ENCODE measurements at regions not wholly inside any gene's neighbourhood (a gene's known extent, or its start where the extent isn't known, plus 50 kb on each side); places are given as distances from the start of the nearest gene placed in this dataset.

- no peaks in the 10 kb centered on the region for H3K9me3 ChIP-seq (ENCODE audit: control insufficient read depth, low read depth, low read length)
- H3K27me3 ChIP-seq (ENCODE audit: control insufficient read depth, extremely low read depth, insufficient read depth, low read length) = no peaks in the 10 kb centered on the region
- no peak overlapping the region for H2AFZ ChIP-seq (ENCODE audit: control insufficient read depth, low read length)
- no peaks in the 10 kb centered on the region for H4K20me1 ChIP-seq (ENCODE audit: control insufficient read depth, extremely low read depth, insufficient read depth, low read length)
- H3K9me1 ChIP-seq (ENCODE audit: control insufficient read depth, extremely low read depth, insufficient read depth, low read length) = no peaks in the 10 kb centered on the region
- dilution Hi-C loops (cut with MboI; ENCODE audit: extremely low pct_ligation_motif_present, low sequenced_read_pairs) = no loop called here
- no peaks in the 10 kb centered on the region for H3K79me2 ChIP-seq (ENCODE audit: control insufficient read depth, insufficient read depth, low read length)
- TF ChIP-seq, protein P1, sequence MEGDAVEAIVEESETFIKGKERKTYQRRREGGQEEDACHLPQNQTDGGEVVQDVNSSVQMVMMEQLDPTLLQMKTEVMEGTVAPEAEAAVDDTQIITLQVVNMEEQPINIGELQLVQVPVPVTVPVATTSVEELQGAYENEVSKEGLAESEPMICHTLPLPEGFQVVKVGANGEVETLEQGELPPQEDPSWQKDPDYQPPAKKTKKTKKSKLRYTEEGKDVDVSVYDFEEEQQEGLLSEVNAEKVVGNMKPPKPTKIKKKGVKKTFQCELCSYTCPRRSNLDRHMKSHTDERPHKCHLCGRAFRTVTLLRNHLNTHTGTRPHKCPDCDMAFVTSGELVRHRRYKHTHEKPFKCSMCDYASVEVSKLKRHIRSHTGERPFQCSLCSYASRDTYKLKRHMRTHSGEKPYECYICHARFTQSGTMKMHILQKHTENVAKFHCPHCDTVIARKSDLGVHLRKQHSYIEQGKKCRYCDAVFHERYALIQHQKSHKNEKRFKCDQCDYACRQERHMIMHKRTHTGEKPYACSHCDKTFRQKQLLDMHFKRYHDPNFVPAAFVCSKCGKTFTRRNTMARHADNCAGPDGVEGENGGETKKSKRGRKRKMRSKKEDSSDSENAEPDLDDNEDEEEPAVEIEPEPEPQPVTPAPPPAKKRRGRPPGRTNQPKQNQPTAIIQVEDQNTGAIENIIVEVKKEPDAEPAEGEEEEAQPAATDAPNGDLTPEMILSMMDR (optimal IDR thresholded peaks at IDR 0.05 in 1 of 3, IDR thresholded peaks at IDR 0.05 in 1 of 3, conservative IDR thresholded peaks at IDR 0.05 in 1 of 3; ENCODE audit: extremely low read depth in 1 of 3, insufficient read depth in 2 of 3, low read length in 3 of 3) = no peak
- TF ChIP-seq EZH2 (IDR thresholded peaks at IDR 0.05; ENCODE audit: low read length) = no peak
- FAIRE-seq (no peak), DNase-seq (ENCODE audit: low read depth, low spot score) (no peak)
- no peak overlapping the region for H3K4me3 ChIP-seq (ENCODE audit: control insufficient read depth in 2 of 3, extremely low read depth in 1 of 3, insufficient read depth in 2 of 3, low read depth in 1 of 3, low read length in 3 of 3)
- H3K4me2 ChIP-seq (ENCODE audit: control insufficient read depth, extremely low read depth, insufficient read depth, low read depth, low read length) = no peak overlapping the region
- no peak overlapping the region for H3K27ac ChIP-seq (ENCODE audit: control insufficient read depth, insufficient read depth, low read length)
- H3K4me1 ChIP-seq (ENCODE audit: control insufficient read depth, extremely low read depth, insufficient read depth, low read length) = no peaks in the 10 kb centered on the region
- H3K9ac ChIP-seq (ENCODE audit: control insufficient read depth, extremely low read depth, insufficient read depth, low read length) = no peak overlapping the region
- no peaks in the 10 kb centered on the region for H3K36me3 ChIP-seq (ENCODE audit: control insufficient read depth in 2 of 2, extremely low read depth in 1 of 2, insufficient read depth in 2 of 2, low read length in 2 of 2)
These were observed 77.9 kb upstream of the SALL4 start for GRCh38 chr20:51880188-51880587.

- no peak overlapping the region for H3K4me2 ChIP-seq (ENCODE audit: control insufficient read depth, extremely low read depth, insufficient read depth, low read depth, low read length)
- H3K27me3 ChIP-seq (ENCODE audit: control insufficient read depth, extremely low read depth, insufficient read depth, low read length) = peaks cover 6% of the 10 kb centered on the region
- no peaks in the 10 kb centered on the region for H3K4me1 ChIP-seq (ENCODE audit: control insufficient read depth, extremely low read depth, insufficient read depth, low read length)
- no peaks in the 10 kb centered on the region for H3K9me1 ChIP-seq (ENCODE audit: control insufficient read depth, extremely low read depth, insufficient read depth, low read length)
- dilution Hi-C loops (cut with MboI; ENCODE audit: extremely low pct_ligation_motif_present, low sequenced_read_pairs) = no loop called here
- no peaks in the 10 kb centered on the region for H3K79me2 ChIP-seq (ENCODE audit: control insufficient read depth, insufficient read depth, low read length)
- no peak overlapping the region for H3K27ac ChIP-seq (ENCODE audit: control insufficient read depth, insufficient read depth, low read length)
- TF ChIP-seq EZH2 (IDR thresholded peaks at IDR 0.05; ENCODE audit: low read length) = no peak
- TF ChIP-seq, protein P1 (optimal IDR thresholded peaks at IDR 0.05 in 1 of 3, IDR thresholded peaks at IDR 0.05 in 1 of 3, conservative IDR thresholded peaks at IDR 0.05 in 1 of 3; ENCODE audit: extremely low read depth in 1 of 3, insufficient read depth in 2 of 3, low read length in 3 of 3) = no peak
- FAIRE-seq (no peak), DNase-seq (ENCODE audit: low read depth, low spot score) (no peak)
- H3K4me3 ChIP-seq (ENCODE audit: control insufficient read depth in 2 of 3, extremely low read depth in 1 of 3, insufficient read depth in 2 of 3, low read depth in 1 of 3, low read length in 3 of 3) = no peak overlapping the region
- no peaks in the 10 kb centered on the region for H3K36me3 ChIP-seq (ENCODE audit: control insufficient read depth in 2 of 2, extremely low read depth in 1 of 2, insufficient read depth in 2 of 2, low read length in 2 of 2)
- H3K9ac ChIP-seq (ENCODE audit: control insufficient read depth, extremely low read depth, insufficient read depth, low read length) = no peak overlapping the region
- no peaks in the 10 kb centered on the region for H3K9me3 ChIP-seq (ENCODE audit: control insufficient read depth, low read depth, low read length)
- no peak overlapping the region for H2AFZ ChIP-seq (ENCODE audit: control insufficient read depth, low read length)
- no peaks in the 10 kb centered on the region for H4K20me1 ChIP-seq (ENCODE audit: control insufficient read depth, extremely low read depth, insufficient read depth, low read length)
These were observed 74.1 kb upstream of the SALL4 start for GRCh38 chr20:51876313-51876940.
